ENCODE measurements at regions not wholly inside any gene's neighbourhood (a gene's known extent, or its start where the extent isn't known, plus 50 kb on each side); places are given as distances from the start of the nearest gene placed in this dataset.

DNA sequence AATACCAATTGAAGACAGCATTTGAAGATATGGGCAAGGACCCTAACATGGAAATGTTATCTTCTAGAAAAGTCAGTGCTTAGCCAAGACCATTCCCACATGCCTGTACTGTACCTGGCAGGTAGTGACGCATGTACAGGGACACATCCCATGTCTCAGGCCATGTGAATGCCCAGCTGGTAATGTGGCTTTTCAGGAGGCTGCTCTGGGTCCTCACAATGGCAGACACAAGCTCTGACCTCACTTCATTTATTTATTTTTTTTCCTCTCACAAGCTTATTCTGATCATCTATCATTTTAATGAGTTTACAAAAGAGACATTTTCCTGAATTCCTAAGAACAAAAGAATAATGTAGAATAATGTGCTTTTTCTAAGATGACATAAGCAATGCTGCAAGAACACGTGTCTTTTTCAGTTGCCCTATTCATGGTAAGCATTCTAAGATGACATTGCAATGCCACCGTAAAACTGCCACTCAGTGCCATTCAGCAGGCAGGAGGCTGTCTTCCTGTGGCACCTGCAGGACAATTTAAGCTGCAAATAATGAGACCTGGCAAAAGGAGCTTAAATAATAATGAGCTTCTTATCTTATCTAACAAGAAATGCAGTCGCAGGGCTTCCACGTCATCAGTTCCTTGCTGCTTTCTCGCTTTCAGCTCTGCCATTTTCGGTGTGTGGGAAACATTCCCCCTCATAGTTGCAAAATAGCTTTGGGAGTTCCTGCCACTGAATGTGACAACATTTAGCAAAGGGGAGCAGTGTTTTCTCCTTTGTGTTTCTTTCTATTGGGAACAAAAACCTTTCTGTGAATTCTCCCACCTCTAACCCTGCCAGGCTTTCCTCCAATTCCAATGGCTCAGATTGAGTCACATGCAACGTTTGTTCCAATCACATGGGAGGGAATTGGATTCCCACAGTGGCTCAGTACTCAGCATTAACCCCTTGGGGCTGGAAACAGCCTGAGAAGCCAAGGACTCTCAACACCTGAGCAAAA lies 113.0 kb downstream of the SEC23IP start:
- Histone ChIP-seq H3K4me1 (ENCODE audit: insufficient read depth) (no peaks in the 10 kb centered on the region), H3K9me3 (ENCODE audit: low read depth) (no peaks in the 10 kb centered on the region), H3K79me2 (no peaks in the 10 kb centered on the region), H3K4me2 (peak overlapping the region; percentile 45), H3K27me3 (peaks cover 5% of the 10 kb centered on the region), H4K20me1 (ENCODE audit: insufficient read depth, poor library complexity, severe bottlenecking) (no peaks in the 10 kb centered on the region), H3K27ac (no peak overlapping the region), H3K36me3 (replicated peaks; ENCODE audit: insufficient read depth, low read depth) (no peaks in the 10 kb centered on the region), H2AFZ (no peak overlapping the region), H3K9me2 (replicated peaks; ENCODE audit: insufficient read depth) (no peaks in the 10 kb centered on the region), H3K4me3 (no peak overlapping the region)
- no peak for TF ChIP-seq EZH2phosphoT487 (IDR thresholded peaks at IDR 0.05; ENCODE audit: low read depth, severe bottlenecking, unreplicated experiment)
- TF ChIP-seq EZH2 (IDR thresholded peaks at IDR 0.05; ENCODE audit: borderline replicate concordance), result no peak
- TF ChIP-seq, protein P1, sequence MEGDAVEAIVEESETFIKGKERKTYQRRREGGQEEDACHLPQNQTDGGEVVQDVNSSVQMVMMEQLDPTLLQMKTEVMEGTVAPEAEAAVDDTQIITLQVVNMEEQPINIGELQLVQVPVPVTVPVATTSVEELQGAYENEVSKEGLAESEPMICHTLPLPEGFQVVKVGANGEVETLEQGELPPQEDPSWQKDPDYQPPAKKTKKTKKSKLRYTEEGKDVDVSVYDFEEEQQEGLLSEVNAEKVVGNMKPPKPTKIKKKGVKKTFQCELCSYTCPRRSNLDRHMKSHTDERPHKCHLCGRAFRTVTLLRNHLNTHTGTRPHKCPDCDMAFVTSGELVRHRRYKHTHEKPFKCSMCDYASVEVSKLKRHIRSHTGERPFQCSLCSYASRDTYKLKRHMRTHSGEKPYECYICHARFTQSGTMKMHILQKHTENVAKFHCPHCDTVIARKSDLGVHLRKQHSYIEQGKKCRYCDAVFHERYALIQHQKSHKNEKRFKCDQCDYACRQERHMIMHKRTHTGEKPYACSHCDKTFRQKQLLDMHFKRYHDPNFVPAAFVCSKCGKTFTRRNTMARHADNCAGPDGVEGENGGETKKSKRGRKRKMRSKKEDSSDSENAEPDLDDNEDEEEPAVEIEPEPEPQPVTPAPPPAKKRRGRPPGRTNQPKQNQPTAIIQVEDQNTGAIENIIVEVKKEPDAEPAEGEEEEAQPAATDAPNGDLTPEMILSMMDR (IDR thresholded peaks at IDR 0.05; ENCODE audit: poor library complexity), result no peak
- WGBS (ENCODE audit: low lambda C conversion rate, missing lambda C conversion rate), result 53% methylated on average over 8 of the region's 8 CpGs
- no peak for DNase-seq (ENCODE audit: low spot score)

DNA sequence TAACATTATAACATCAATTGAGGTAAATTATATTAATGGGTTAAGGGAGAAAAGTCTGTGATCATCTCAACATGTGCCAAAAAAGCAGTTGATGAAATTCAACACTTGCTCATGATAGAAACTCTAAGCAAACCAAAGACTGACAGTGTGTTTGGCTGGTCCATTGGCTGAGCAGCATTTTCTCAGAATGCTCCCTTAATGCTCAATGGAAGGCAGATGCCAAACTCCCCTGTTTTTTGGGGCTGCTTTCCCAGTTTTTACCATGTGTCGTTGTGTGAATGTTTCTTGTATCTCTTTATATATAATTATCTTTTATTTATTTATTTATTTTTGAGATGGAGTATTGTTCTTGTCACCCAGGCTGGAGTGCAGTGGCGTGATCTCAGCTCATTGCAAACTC lies 114.7 kb downstream of the SEC23IP start:
- TF ChIP-seq EZH2phosphoT487 (IDR thresholded peaks at IDR 0.05; ENCODE audit: low read depth, severe bottlenecking, unreplicated experiment) (no peak), EZH2 (IDR thresholded peaks at IDR 0.05; ENCODE audit: borderline replicate concordance) (no peak)
- TF ChIP-seq, protein P1 (IDR thresholded peaks at IDR 0.05; ENCODE audit: poor library complexity), result no peak
- Histone ChIP-seq H3K27me3 (peaks cover 10% of the 10 kb centered on the region), H3K9me3 (ENCODE audit: low read depth) (no peaks in the 10 kb centered on the region), H4K20me1 (ENCODE audit: insufficient read depth, poor library complexity, severe bottlenecking) (no peaks in the 10 kb centered on the region), H3K36me3 (replicated peaks; ENCODE audit: insufficient read depth, low read depth) (no peaks in the 10 kb centered on the region), H3K79me2 (no peaks in the 10 kb centered on the region), H3K9me2 (replicated peaks; ENCODE audit: insufficient read depth) (no peaks in the 10 kb centered on the region), H3K4me1 (ENCODE audit: insufficient read depth) (no peaks in the 10 kb centered on the region), H3K4me2 (no peak overlapping the region), H3K27ac (no peak overlapping the region), H2AFZ (no peak overlapping the region), H3K4me3 (no peak overlapping the region)
- DNase-seq (ENCODE audit: low spot score), result no peak
- 86% methylated on average over 2 of the region's 2 CpGs for WGBS (ENCODE audit: low lambda C conversion rate, missing lambda C conversion rate)

DNA sequence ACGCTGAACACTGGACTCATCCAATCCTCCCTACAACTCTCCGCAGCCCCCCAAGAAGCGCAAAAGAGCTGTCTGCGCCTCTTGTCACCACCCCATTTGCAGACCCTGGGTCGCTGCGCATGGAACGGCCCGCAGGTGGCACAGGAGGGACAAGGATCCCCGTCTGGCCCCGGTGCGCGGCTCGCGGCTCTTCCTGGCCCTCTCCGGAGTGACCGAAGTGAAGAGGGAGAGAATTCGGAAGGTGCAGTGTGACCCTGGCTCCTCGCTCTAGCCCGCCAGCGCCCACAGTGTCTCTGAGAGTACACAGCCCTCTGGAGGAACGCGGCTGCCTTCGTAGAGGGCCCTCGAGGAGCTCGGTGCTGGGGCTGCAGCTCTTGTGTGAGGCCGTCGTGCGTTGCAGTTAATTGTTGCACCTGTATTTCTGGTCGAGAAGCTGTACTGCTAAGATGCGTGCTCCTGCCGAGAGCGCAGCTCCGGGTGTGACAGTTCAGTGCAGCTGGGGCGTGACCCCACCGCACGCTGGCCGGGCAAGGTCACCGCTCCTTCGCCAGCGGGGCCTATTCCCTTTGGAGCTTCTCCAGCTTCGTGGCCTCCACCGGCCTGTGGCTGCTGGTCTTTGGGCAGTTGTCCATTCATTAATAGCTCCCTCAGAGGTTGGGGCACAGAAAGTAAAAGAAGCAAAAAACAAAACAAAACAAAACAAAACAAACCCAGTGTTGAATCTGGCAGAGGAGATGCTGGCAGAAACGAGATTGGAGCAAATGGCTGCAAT lies 119.0 kb downstream of the SEC23IP start:
- Histone ChIP-seq H3K27me3 (peaks cover 10% of the 10 kb centered on the region), H2AFZ (no peak overlapping the region), H3K27ac (no peak overlapping the region), H4K20me1 (ENCODE audit: insufficient read depth, poor library complexity, severe bottlenecking) (no peaks in the 10 kb centered on the region), H3K79me2 (no peaks in the 10 kb centered on the region), H3K36me3 (replicated peaks; ENCODE audit: insufficient read depth, low read depth) (no peaks in the 10 kb centered on the region), H3K4me3 (no peak overlapping the region), H3K4me2 (no peak overlapping the region), H3K9me2 (replicated peaks; ENCODE audit: insufficient read depth) (no peaks in the 10 kb centered on the region), H3K4me1 (ENCODE audit: insufficient read depth) (no peaks in the 10 kb centered on the region), H3K9me3 (ENCODE audit: low read depth) (no peaks in the 10 kb centered on the region)
- 58% methylated on average over 43 of the region's 43 CpGs for WGBS (ENCODE audit: low lambda C conversion rate, missing lambda C conversion rate)
- TF ChIP-seq EZH2 (IDR thresholded peaks at IDR 0.05; ENCODE audit: borderline replicate concordance), result no peak
- TF ChIP-seq, protein P1 (IDR thresholded peaks at IDR 0.05; ENCODE audit: poor library complexity), result no peak
- TF ChIP-seq EZH2phosphoT487 (IDR thresholded peaks at IDR 0.05; ENCODE audit: low read depth, severe bottlenecking, unreplicated experiment), result no peak
- DNase-seq (ENCODE audit: low spot score), result no peak
